ENCODE measurements at regions not wholly inside any gene's neighbourhood (a gene's known extent, or its start where the extent isn't known, plus 50 kb on each side); places are given as distances from the start of the nearest gene placed in this dataset.
"Not testable (repeated sequence)": the region's sequence is repeated elsewhere in the genome, so short reads cannot be mapped to it uniquely, and the experiment has no call there.

GRCh38 chr7:114081606-114082425, 163.0 kb upstream of the PPP1R3A start:
- Histone ChIP-seq H3K9me3 (no peaks in the 10 kb centered on the region), H3K4me3 (peak overlapping the region in 2 of 4 donors; percentile 85 to 91), H3K4me1 (peaks cover 0 to 10% (median 4%) of the 10 kb centered on the region in 4 donors), H3K36me3 (no peaks in the 10 kb centered on the region), H3K27me3 (no peaks in the 10 kb centered on the region), H3K27ac (no peak overlapping the region)
- TF ChIP-seq POLR2A (IDR thresholded peaks at IDR 0.05) (no peak), CTCF (IDR thresholded peaks at IDR 0.05) (peak in 5 of 6 experiments; percentile 22 to 88 (median 82))
- DNase-seq, result no peak

- H3K4me3 ChIP-seq, H3K27me3 ChIP-seq, DNase-seq, H3K27ac ChIP-seq, H3K4me1 ChIP-seq, H3K36me3 ChIP-seq, H3K9me3 ChIP-seq: not testable (repeated sequence)
Measured at GRCh38 chr7:114077158-114077524, 158.3 kb upstream of the PPP1R3A start.

- H3K27me3 ChIP-seq, DNase-seq, H3K36me3 ChIP-seq, H3K27ac ChIP-seq, H3K4me1 ChIP-seq, H3K9me3 ChIP-seq, H3K4me3 ChIP-seq: not testable (repeated sequence)
Measured at GRCh38 chr7:114076392-114077157, 157.8 kb upstream of the PPP1R3A start.

- no peak for TF ChIP-seq POLR2A (IDR thresholded peaks at IDR 0.05)
- no peak for TF ChIP-seq CTCF (IDR thresholded peaks at IDR 0.05)
- H3K27ac ChIP-seq, result no peak overlapping the region
- no peaks in the 10 kb centered on the region for H3K9me3 ChIP-seq
- H3K36me3 ChIP-seq, result no peaks in the 10 kb centered on the region
- H3K4me3 ChIP-seq, result no peak overlapping the region
- no peaks in the 10 kb centered on the region for H3K4me1 ChIP-seq
- H3K27me3 ChIP-seq, result no peaks in the 10 kb centered on the region
- no peak for DNase-seq
Measured at GRCh38 chr7:114073701-114074100, 154.9 kb upstream of the PPP1R3A start.

- H3K4me3 ChIP-seq, result no peak overlapping the region
- H3K27ac ChIP-seq, result no peak overlapping the region
- no peaks in the 10 kb centered on the region for H3K9me3 ChIP-seq
- H3K4me1 ChIP-seq, result no peaks in the 10 kb centered on the region
- TF ChIP-seq POLR2A (IDR thresholded peaks at IDR 0.05) (no peak), CTCF (IDR thresholded peaks at IDR 0.05) (no peak)
- no peaks in the 10 kb centered on the region for H3K36me3 ChIP-seq
- DNase-seq, result no peak
- no peaks in the 10 kb centered on the region for H3K27me3 ChIP-seq
Measured at GRCh38 chr7:114070246-114070645, 151.4 kb upstream of the PPP1R3A start.

GRCh38 chr7:114062810-114063209, 144.0 kb upstream of the PPP1R3A start:
- H3K36me3 ChIP-seq, result no peaks in the 10 kb centered on the region
- DNase-seq, result no peak
- no peaks in the 10 kb centered on the region for H3K9me3 ChIP-seq
- no peaks in the 10 kb centered on the region for H3K27me3 ChIP-seq
- H3K4me3 ChIP-seq, result no peak overlapping the region
- no peak overlapping the region for H3K27ac ChIP-seq
- TF ChIP-seq CTCF (IDR thresholded peaks at IDR 0.05), result no peak
- TF ChIP-seq POLR2A (IDR thresholded peaks at IDR 0.05), result no peak
- H3K4me1 ChIP-seq, result no peaks in the 10 kb centered on the region
